ENCODE measurements at regions not wholly inside any gene's neighbourhood (a gene's known extent, or its start where the extent isn't known, plus 50 kb on each side); places are given as distances from the start of the nearest gene placed in this dataset.

DNA sequence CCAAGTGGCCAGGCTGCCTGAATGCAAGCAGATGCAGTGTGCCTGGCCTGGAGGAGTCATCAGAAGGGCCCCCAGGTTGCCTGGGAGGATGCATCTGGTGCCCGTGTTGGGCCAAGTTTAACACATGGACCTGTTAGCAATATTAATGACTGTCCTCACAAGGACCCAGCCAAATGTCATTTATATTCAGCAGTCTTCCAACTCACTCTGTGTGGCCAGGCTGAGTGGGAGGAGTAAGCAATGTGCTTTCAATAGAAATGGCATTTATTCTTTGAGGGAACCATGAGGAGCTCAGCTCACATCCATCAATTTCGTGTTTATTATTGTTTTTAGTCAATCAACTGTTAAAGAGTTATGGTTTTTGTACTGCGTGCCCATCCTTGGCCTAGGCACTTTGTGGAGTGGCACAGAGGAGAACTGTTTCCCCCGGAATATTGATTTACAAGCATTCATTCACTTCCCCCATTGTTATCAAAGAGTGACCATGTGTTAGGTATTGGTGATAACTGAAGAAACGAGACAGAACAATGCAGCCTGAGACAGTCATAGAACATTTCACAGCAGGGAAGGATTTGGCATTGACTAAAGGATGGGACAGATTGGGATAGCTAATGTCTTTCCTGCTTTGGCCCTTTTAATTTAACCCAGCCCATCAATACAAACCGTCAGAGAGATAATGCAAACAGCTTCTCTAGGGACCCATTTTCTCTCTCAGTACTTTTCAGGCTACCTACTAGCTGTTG is 725.2 kb downstream of the TSN start:
- TF ChIP-seq, protein P1, sequence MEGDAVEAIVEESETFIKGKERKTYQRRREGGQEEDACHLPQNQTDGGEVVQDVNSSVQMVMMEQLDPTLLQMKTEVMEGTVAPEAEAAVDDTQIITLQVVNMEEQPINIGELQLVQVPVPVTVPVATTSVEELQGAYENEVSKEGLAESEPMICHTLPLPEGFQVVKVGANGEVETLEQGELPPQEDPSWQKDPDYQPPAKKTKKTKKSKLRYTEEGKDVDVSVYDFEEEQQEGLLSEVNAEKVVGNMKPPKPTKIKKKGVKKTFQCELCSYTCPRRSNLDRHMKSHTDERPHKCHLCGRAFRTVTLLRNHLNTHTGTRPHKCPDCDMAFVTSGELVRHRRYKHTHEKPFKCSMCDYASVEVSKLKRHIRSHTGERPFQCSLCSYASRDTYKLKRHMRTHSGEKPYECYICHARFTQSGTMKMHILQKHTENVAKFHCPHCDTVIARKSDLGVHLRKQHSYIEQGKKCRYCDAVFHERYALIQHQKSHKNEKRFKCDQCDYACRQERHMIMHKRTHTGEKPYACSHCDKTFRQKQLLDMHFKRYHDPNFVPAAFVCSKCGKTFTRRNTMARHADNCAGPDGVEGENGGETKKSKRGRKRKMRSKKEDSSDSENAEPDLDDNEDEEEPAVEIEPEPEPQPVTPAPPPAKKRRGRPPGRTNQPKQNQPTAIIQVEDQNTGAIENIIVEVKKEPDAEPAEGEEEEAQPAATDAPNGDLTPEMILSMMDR (IDR thresholded peaks at IDR 0.05) = no peak
- TF ChIP-seq POLR2AphosphoS5 (IDR thresholded peaks at IDR 0.05) = no peak
- TF ChIP-seq POLR2A (IDR thresholded peaks at IDR 0.05) = no peak

Data from gastroesophageal sphincter (tissue), 3 donors.